ENCODE measurements at regions not wholly inside any gene's neighbourhood (a gene's known extent, or its start where the extent isn't known, plus 50 kb on each side); places are given as distances from the start of the nearest gene placed in this dataset.

DNA sequence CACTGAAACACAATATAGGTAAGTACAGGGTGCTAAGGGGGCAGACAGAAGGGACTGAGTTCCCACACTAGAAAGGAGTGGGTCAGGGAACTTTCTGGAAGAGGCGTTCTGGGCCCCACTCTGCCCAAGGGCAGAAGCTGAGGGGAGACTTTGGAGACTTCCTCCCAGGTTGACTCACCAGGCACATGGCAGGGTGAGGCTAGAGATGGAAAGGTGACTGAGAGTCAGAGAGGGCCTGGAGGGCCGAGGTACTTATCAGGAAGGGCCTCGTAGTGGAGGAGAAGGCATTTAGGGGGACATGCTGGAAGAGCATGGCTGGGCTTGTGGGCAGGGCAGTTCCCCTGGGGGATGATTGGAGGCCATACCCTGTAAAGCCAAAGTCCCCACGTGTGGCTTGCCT is 159.9 kb upstream of the JUN start:
- TF ChIP-seq, protein P1, sequence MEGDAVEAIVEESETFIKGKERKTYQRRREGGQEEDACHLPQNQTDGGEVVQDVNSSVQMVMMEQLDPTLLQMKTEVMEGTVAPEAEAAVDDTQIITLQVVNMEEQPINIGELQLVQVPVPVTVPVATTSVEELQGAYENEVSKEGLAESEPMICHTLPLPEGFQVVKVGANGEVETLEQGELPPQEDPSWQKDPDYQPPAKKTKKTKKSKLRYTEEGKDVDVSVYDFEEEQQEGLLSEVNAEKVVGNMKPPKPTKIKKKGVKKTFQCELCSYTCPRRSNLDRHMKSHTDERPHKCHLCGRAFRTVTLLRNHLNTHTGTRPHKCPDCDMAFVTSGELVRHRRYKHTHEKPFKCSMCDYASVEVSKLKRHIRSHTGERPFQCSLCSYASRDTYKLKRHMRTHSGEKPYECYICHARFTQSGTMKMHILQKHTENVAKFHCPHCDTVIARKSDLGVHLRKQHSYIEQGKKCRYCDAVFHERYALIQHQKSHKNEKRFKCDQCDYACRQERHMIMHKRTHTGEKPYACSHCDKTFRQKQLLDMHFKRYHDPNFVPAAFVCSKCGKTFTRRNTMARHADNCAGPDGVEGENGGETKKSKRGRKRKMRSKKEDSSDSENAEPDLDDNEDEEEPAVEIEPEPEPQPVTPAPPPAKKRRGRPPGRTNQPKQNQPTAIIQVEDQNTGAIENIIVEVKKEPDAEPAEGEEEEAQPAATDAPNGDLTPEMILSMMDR (IDR thresholded peaks at IDR 0.05): no peak

DNA sequence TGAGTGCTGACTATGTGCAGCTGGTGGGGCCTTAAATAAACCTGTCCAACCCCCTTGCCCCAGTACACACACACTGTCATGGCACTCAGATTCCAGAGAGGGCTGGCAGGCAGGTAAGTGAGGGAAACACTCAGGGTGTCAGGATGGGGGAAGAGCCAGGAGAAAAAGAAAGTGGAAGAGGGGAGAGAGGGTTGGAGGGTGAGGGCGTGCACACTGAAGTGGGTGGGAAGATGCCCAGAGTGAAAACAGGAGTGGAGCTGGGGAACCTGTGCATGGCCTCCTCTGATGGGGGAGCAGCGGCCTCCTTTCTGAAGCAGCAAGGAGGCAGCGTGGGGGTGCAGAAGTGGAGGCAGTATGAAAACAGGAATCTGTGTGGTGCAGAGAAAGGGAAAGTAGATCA is 160.6 kb upstream of the JUN start:
- TF ChIP-seq, protein P1 (IDR thresholded peaks at IDR 0.05): no peak

DNA sequence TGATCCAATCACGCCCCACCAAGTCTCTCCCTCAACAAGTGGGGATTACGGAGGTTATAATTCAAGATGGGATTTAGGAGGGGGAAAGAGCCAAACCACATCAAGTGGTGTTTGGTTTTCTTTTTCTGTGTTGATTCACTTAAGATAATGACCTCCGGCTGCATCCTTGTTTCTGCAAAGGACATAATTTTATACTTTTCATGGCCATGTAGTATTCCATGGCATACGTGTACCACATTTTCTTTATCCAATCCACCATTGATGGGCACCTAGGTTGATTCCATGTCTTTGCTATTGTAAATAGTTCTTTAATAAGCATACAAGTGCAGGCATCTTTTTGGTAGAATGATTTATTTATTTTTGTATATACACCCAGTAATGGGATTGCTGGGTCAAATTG is 162.5 kb upstream of the JUN start:
- TF ChIP-seq, protein P1 (IDR thresholded peaks at IDR 0.05): no peak

DNA sequence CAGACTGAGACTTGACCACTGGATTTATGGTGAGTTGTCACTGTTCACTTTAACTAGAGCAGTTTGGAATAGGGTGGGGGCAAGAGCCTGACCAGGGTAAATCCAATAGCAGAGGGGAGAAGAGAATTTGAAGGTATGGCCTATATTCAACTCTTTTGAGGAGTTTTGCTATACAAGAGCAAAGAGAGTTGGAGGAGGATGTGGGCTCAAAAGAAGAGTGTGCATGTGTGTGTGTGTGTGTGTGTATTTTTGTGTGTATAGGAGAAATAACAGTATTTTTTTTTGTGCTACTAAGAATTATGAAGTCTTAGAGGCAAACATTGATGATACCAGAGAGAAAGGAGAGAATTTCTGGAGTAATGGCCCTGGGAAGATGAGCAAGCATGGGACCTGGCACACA is 164.8 kb upstream of the JUN start:
- TF ChIP-seq, protein P1 (IDR thresholded peaks at IDR 0.05): no peak

DNA sequence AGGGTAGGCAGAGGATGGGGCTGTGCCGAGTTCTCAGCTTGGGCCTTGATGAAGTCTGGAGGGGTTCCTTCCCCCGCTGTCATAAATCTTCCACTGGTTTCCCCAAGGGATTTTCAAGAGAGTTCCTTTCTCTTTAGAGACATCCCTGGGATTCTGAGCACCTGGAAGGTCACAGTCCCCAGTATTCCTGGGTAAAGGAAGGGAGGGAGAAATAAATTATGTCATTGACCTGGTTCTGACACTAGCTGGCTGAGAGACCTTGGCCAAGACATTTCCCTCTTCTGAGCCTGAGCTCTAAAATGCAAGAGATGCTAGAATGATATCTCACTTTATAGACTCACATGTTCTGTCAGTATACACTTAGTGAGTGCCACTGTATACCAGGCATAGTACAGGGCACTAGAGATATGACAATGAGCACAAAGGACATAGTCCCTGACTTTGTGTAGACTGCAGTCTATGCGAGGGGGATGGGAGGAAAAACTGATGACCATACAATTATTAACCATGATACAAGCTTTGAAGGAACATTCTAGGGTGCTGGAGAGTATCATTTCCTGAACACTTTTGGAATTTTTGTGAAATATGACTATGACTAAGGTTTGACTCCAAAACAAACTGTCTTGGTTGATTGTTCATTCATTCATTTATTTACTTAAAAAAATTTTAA is 165.8 kb upstream of the JUN start:
- TF ChIP-seq, protein P1 (IDR thresholded peaks at IDR 0.05): no peak

DNA sequence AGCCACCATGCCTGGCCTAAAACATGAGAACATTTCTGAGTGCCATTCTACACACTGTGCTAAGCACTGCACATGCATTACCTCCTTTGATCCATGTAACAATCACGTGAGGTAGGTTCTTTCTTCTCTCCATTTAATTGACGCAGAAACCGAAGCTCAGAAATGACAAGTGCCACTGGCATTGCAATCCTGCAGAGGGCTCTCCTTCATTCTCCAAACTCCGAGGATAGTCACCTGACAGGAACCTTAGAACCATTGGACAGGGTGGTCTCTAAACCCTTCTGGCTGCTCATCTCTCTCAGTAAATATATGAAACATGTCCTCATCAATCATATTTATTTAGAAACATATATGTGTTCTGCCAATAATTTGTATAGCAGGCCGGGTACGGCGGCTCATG is 167.1 kb upstream of the JUN start:
- TF ChIP-seq, protein P1 (IDR thresholded peaks at IDR 0.05): no peak

DNA sequence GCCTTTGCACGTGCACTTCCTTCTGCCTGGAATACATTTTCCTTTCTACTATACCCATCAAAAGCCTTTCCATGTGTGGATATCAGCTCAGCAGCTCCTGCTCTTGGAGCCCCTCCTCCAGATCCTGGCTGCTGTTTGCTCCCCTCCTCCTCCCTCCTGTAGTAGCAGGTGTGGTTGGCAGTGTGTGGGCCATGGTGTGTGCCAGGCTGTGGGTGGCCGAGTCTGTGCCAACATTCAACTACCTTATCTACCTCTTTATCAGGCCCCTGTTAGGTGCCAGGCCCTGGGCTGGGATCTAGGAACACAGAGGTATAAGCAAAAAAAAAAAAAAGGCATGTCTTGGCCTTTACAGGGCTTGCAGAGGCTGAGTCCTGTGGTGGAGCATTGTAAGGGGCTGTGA is 180.6 kb upstream of the JUN start:
- TF ChIP-seq, protein P1 (IDR thresholded peaks at IDR 0.05): no peak

DNA sequence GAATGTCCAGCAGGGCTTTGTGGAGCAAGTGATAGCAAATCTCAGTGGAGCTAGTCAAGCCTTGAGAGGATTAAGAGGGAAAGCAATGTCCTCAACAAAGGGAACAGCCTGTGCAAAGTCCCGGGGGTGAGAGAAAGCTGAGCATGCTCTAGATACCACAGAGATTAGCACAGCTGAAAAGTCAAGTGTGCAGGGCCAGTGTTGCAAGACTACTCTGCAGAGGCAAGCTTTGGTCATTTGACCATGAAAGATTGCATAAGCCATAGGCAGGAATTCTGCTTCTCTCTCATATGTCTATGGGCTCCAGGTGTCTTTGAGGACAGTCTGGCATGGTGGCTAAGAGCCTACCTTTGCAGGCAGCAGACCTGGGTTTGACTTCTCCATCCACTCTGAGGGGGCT is 181.0 kb upstream of the JUN start:
- TF ChIP-seq, protein P1 (IDR thresholded peaks at IDR 0.05): no peak
